Natural killer cell (primary cell): ENCODE measurements at regions not wholly inside any gene's neighbourhood (a gene's known extent, or its start where the extent isn't known, plus 50 kb on each side); places are given as distances from the start of the nearest gene placed in this dataset.

ENCODE experiments used
- ATAC-seq, 3 donors: fragments of 150-1000 bp in 2 of 3; fragments of 200-7000 bp in 1 of 3; cut with Tn5 transposase; 1 replicate in 1 of 3; 2 replicates in 2 of 3; pipeline ENCODE4 v1.10.0; 2021; ENCODE audit warnings: mild to moderate bottlenecking in 2 of 3, moderate library complexity in 2 of 3
- DNase-seq, 2 donors: peaks; one replicate each; pipeline versions ENCODE4 v3.0.0 to v3.0.0-alpha.2; 2013 to 2021; ENCODE audit warnings: mixed read lengths in 1 of 2
- H3K27ac ChIP-seq: one replicate; pipeline ENCODE4 v1.5.1; 2013; ENCODE audit warnings: mild to moderate bottlenecking, low read length
- H3K27me3 ChIP-seq: one replicate; pipeline ENCODE4 v1.6.1; 2013; ENCODE audit warnings: low read length; ENCODE audit not compliant: control insufficient read depth, insufficient read depth
- H3K36me3 ChIP-seq: one replicate; pipeline ENCODE4 v1.6.1; 2013; ENCODE audit warnings: low read length; ENCODE audit not compliant: control insufficient read depth, insufficient read depth
- H3K4me1 ChIP-seq: one replicate; pipeline ENCODE4 v1.6.1; 2013; ENCODE audit warnings: low read length; ENCODE audit not compliant: control insufficient read depth, insufficient read depth
- H3K4me3 ChIP-seq: one replicate; pipeline ENCODE4 v1.5.1; 2013; ENCODE audit warnings: low read length
- H3K9me3 ChIP-seq: one replicate; pipeline ENCODE4 v1.6.1; 2013; ENCODE audit warnings: low read length; ENCODE audit not compliant: control insufficient read depth, insufficient read depth
- H3K27ac Mint-ChIP-seq, 2 donors: one replicate each; pipeline ENCODE4 v1.8.0; 2022; ENCODE audit warnings: mild to moderate bottlenecking in 2 of 2, mixed read lengths in 2 of 2, moderate library complexity in 1 of 2
- H3K27me3 Mint-ChIP-seq, 2 donors: one replicate each; pipeline ENCODE4 v1.8.0; 2022; ENCODE audit warnings: low read depth in 2 of 2, mixed read lengths in 2 of 2
- H3K36me3 Mint-ChIP-seq: one replicate; pipeline ENCODE4 v1.8.0; 2022; ENCODE audit warnings: mixed read lengths
- H3K4me1 Mint-ChIP-seq, 2 donors: one replicate each; pipeline ENCODE4 v1.8.0; 2022; ENCODE audit warnings: mixed read lengths in 2 of 2
- H3K4me3 Mint-ChIP-seq: one replicate; pipeline ENCODE4 v1.8.0; 2022; ENCODE audit warnings: mild to moderate bottlenecking, moderate library complexity, mixed read lengths
- H3K9me3 Mint-ChIP-seq, 2 donors: one replicate each; pipeline ENCODE4 v1.8.0; 2022; ENCODE audit warnings: mixed read lengths in 2 of 2
- CTCF ChIP-seq: fragments of 200-600 bp; IDR thresholded peaks from one replicate; pipeline ENCODE4 v1.8.0; 2022; ENCODE audit warnings: antibody characterized with exemption
- WGBS: methylation state at CpG from one replicate; pipeline ENCODE4 v1.1.7; 2013; ENCODE audit warnings: missing lambda C conversion rate; ENCODE audit not compliant: insufficient coverage; 5-methylcytosine and 5-hydroxymethylcytosine counted together
- intact Hi-C: fragments of 100-400 bp; cut with micrococcal nuclease; formaldehyde crosslinking; loops from one replicate; pipeline ENCODE4 v1.14.2; 2022

- no peaks in the 10 kb centered on the region for H3K4me1 Mint-ChIP-seq
- H3K27me3 Mint-ChIP-seq = peaks cover 0 to 3% of the 10 kb centered on the region in 2 donors
- H3K4me3 ChIP-seq = no peak overlapping the region
- no peaks in the 10 kb centered on the region for H3K4me1 ChIP-seq
- DNase-seq (no peak), ATAC-seq (no peak)
- H3K27ac Mint-ChIP-seq = no peak overlapping the region
- H3K27ac ChIP-seq = no peak overlapping the region
- no peaks in the 10 kb centered on the region for H3K36me3 ChIP-seq
- H3K9me3 ChIP-seq = peaks cover 4% of the 10 kb centered on the region
- no peaks in the 10 kb centered on the region for H3K27me3 ChIP-seq
- no peak overlapping the region for H3K4me3 Mint-ChIP-seq
- no peaks in the 10 kb centered on the region for H3K36me3 Mint-ChIP-seq
- no peak for TF ChIP-seq CTCF
- intact Hi-C loops = no loop called here
- WGBS = 91% methylated on average over 3 of the region's 3 CpGs
- H3K9me3 Mint-ChIP-seq = peaks cover 5 to 8% of the 10 kb centered on the region in 2 donors
Observed at GRCh38 chr10:61192042-61192441, 248.1 kb upstream of the RHOBTB1 start.

GRCh38 chr10:61189912-61190311 is 245.9 kb upstream of the RHOBTB1 start:
- no peak overlapping the region for H3K4me3 ChIP-seq
- peaks cover 5 to 6% of the 10 kb centered on the region in 2 donors for H3K9me3 Mint-ChIP-seq
- intact Hi-C loops = no loop called here
- no peak overlapping the region for H3K27ac Mint-ChIP-seq
- H3K27me3 Mint-ChIP-seq = peaks cover 0 to 8% of the 10 kb centered on the region in 2 donors
- DNase-seq = no peak
- no peaks in the 10 kb centered on the region for H3K4me1 ChIP-seq
- H3K27ac ChIP-seq = no peak overlapping the region
- H3K36me3 Mint-ChIP-seq = no peaks in the 10 kb centered on the region
- TF ChIP-seq CTCF = no peak
- no peaks in the 10 kb centered on the region for H3K4me1 Mint-ChIP-seq
- H3K4me3 Mint-ChIP-seq = no peak overlapping the region
- WGBS = 89% methylated on average over 1 of the region's 2 CpGs
- H3K9me3 ChIP-seq = peaks cover 4% of the 10 kb centered on the region
- no peaks in the 10 kb centered on the region for H3K27me3 ChIP-seq
- no peak for ATAC-seq
- H3K36me3 ChIP-seq = no peaks in the 10 kb centered on the region

- intact Hi-C loops = no loop called here
- Mint-ChIP-seq H3K36me3 (no peaks in the 10 kb centered on the region), H3K27ac (no peak overlapping the region), H3K9me3 (peaks cover 5 to 6% of the 10 kb centered on the region in 2 donors), H3K4me3 (no peak overlapping the region), H3K4me1 (no peaks in the 10 kb centered on the region), H3K27me3 (peaks cover 0 to 8% of the 10 kb centered on the region in 2 donors)
- Histone ChIP-seq H3K9me3 (peaks cover 4% of the 10 kb centered on the region), H3K4me1 (no peaks in the 10 kb centered on the region), H3K36me3 (no peaks in the 10 kb centered on the region), H3K27me3 (no peaks in the 10 kb centered on the region), H3K4me3 (no peak overlapping the region), H3K27ac (no peak overlapping the region)
- DNase-seq (no peak), ATAC-seq (no peak)
- TF ChIP-seq CTCF = no peak
Observed at GRCh38 chr10:61188691-61189090, 244.7 kb upstream of the RHOBTB1 start.

- Histone ChIP-seq H3K9me3 (peaks cover 4% of the 10 kb centered on the region), H3K4me3 (no peak overlapping the region), H3K36me3 (no peaks in the 10 kb centered on the region), H3K27me3 (no peaks in the 10 kb centered on the region), H3K27ac (no peak overlapping the region), H3K4me1 (no peaks in the 10 kb centered on the region)
- intact Hi-C loops = no loop called here
- Mint-ChIP-seq H3K4me1 (no peaks in the 10 kb centered on the region), H3K36me3 (no peaks in the 10 kb centered on the region), H3K4me3 (no peak overlapping the region), H3K27ac (no peak overlapping the region), H3K9me3 (peaks cover under 1 to 2% of the 10 kb centered on the region in 2 donors), H3K27me3 (peaks cover 0 to 8% of the 10 kb centered on the region in 2 donors)
- DNase-seq (no peak), ATAC-seq (no peak)
- TF ChIP-seq CTCF = no peak
Observed at GRCh38 chr10:61188101-61188500, 244.1 kb upstream of the RHOBTB1 start.
